ENCODE measurements at regions not wholly inside any gene's neighbourhood (a gene's known extent, or its start where the extent isn't known, plus 50 kb on each side); places are given as distances from the start of the nearest gene placed in this dataset.

DNA sequence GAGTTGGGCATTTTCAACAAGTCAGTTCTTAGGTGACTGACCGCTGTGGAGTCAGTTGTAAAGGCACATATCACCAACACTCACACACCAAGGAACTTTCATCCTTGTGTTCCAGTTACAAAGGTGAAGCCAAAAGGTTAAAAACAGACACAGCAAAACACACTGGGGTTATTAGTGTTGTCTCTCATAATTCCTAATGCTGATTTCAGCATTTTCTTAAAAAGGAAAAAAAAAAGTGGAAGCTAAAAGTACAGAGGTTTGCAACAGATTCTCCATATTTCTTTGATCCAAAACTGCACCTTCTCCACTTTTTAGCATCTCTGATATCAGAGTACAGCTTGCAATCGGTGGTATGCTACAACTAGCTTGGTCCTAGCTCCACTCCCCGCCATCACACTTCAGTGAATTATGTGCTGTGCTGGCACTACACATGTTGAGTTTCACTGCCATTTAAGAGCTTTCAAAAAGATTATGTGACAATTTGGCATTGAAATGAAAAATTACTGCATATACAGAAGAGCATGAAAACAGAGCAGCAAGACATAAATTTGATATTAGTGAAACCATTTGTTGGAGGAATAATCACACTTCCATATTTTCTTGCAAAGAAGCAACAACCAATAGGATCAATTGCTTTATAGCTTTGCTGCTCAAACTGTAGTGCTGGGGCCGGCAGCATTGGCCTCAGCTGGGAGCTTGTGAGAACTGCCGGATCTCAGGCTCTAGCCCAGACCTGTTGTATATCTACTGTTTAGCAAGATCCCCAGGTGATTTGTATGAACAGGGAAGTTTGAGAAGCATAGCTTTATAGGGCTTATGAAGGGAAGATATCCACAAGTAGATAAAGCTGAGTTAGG is 62.3 kb upstream of the DAPL1 start:
- peak; percentile 11 for DNase-seq (ENCODE audit: low read depth)
- TF ChIP-seq, protein P1, sequence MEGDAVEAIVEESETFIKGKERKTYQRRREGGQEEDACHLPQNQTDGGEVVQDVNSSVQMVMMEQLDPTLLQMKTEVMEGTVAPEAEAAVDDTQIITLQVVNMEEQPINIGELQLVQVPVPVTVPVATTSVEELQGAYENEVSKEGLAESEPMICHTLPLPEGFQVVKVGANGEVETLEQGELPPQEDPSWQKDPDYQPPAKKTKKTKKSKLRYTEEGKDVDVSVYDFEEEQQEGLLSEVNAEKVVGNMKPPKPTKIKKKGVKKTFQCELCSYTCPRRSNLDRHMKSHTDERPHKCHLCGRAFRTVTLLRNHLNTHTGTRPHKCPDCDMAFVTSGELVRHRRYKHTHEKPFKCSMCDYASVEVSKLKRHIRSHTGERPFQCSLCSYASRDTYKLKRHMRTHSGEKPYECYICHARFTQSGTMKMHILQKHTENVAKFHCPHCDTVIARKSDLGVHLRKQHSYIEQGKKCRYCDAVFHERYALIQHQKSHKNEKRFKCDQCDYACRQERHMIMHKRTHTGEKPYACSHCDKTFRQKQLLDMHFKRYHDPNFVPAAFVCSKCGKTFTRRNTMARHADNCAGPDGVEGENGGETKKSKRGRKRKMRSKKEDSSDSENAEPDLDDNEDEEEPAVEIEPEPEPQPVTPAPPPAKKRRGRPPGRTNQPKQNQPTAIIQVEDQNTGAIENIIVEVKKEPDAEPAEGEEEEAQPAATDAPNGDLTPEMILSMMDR (conservative IDR thresholded peaks at IDR 0.05; ENCODE audit: low read depth, low read length), result no peak
- no peak overlapping the region for H3K4me3 ChIP-seq (ENCODE audit: low read depth, low read length)

DNA sequence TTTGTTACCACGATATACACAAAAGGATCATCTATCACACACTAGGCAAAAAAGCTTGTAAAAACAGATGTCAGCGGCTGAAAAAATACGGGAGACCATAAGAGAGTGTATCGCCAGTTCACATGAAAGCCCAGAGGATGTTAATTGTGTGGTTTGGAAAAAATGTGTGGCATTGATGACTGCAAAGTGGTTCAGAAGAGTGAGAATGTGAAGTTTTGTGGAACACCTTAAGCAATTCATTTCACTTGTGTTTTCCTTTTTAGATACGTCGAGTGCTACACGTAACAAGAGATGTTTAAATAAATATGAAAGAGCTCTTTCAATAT is 61.7 kb upstream of the DAPL1 start:
- DNase-seq (ENCODE audit: low read depth), result peak; percentile 41
- no peak overlapping the region for H3K4me3 ChIP-seq (ENCODE audit: low read depth, low read length)
- TF ChIP-seq, protein P1 (conservative IDR thresholded peaks at IDR 0.05; ENCODE audit: low read depth, low read length), result no peak

DNA sequence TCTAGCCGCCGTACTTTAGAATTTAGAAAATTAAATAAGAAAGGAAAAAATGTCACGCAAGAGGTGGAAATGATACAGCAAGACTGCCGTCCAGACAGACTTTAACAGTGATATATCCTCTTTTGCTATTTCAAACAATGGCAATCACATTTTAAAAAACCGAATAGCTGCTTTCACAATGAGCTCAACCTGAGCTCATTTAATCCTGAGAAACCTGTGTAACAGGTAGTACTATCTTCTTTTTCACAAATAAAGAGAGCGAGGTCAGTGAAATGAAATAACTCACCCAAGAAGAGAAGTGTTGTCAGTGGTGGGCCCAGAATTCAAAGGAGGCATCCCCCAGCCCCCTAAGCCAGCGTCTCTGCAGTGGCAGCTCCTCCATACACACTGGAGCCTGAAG is 60.7 kb upstream of the DAPL1 start:
- H3K4me3 ChIP-seq (ENCODE audit: low read depth, low read length), result no peak overlapping the region
- TF ChIP-seq, protein P1 (conservative IDR thresholded peaks at IDR 0.05; ENCODE audit: low read depth, low read length), result no peak

DNA sequence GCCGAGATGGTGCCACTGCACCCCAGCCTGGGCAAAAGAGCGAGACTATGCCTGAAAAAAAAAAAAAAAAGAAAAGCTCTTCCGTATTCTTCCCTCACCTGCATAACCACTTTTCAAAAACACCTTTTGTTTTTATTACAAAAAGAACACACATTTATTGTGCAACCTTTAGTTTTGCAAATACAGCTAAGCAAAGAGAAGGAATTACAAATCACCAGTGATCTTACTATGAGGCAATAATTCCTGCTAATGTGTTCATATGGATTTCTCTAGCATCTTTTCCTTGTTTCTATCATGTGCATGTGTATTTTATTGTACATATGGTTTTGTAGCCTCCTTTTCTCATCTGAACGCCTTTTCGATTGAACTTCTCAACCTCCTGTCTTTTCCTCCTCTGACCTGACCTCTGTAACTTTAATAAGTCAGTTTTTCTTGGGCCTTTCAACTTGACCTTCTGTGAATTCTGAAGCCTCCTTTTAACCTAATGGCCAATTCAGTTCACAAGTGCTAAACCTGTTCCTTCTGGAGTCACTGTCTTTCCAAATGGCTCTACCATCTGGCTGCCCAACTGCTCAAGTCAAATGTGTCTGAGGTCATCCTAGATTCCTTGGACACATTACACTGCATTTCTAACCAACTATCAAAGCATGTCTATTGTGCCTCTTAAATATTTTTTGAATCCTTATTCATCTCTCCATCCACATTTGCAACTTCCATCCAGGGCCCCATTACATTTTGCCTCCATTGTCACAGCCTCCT is 59.1 kb upstream of the DAPL1 start:
- DNase-seq (ENCODE audit: low read depth), result no peak
- no peak overlapping the region for H3K4me3 ChIP-seq (ENCODE audit: low read depth, low read length)

More for the DNA sequence above, 60.7 kb upstream of the DAPL1 start:
- DNase-seq (ENCODE audit: low read depth), result no peak

DNA sequence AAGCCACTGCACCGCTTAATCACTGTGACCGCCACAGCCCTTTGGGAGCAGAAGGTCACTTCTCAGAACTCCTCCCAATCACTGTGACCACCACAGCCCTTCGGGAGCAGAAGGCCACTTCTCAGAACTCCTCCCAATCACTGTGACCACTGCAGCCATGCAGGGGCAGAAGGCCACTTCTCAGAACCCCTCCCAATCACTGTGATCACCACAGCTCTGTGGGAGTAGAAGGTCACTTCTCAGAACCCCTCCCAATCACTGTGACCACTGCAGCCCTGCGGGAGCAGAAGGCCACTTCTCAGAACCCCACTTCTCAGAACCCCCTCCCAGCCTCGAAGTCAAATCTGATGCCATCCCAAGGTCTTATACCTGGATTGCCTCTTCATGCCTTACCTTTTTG is 56.8 kb upstream of the DAPL1 start:
- H3K4me3 ChIP-seq (ENCODE audit: low read depth, low read length), result no peak overlapping the region
- TF ChIP-seq, protein P1 (conservative IDR thresholded peaks at IDR 0.05; ENCODE audit: low read depth, low read length), result no peak
- no peak for DNase-seq (ENCODE audit: low read depth)

More for the DNA sequence above, 59.1 kb upstream of the DAPL1 start:
- TF ChIP-seq, protein P1 (conservative IDR thresholded peaks at IDR 0.05; ENCODE audit: low read depth, low read length), result no peak

DNA sequence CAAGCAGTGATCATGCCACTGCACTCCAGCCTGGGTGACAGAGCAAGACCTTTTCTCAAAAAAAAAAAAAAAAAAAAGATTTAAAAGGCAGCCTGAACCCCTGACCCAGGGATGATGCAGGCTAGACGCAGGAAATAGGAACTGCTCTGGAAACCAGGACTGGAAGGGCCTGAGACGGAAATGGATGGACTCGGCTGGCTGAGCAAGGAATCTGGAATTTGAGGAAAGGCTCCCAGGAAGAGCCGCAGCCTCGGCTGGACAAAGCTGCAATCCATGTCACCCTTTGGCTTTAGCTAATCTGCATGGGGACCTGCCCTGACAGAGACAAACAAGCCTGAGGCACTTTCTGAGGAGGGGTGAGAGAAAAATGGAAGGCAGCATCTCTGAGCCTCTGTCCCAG is 55.0 kb upstream of the DAPL1 start:
- DNase-seq (ENCODE audit: low read depth), result no peak
- TF ChIP-seq, protein P1 (conservative IDR thresholded peaks at IDR 0.05; ENCODE audit: low read depth, low read length), result no peak
- no peak overlapping the region for H3K4me3 ChIP-seq (ENCODE audit: low read depth, low read length)

All from choroid plexus epithelial cell (primary cell).